Common myeloid progenitor, CD34-positive (primary cell): ENCODE measurements at regions not wholly inside any gene's neighbourhood (a gene's known extent, or its start where the extent isn't known, plus 50 kb on each side); places are given as distances from the start of the nearest gene placed in this dataset.
"Not testable (repeated sequence)": the region's sequence is repeated elsewhere in the genome, so short reads cannot be mapped to it uniquely, and the experiment has no call there.

Experiments used
- CTCF ChIA-PET: fragments of 350-600 bp; sonication (Branson Sonifier 250); formaldehyde crosslinking; loops from one replicate; lab custom pipeline; 2021; ENCODE audit warnings: antibody characterized with exemption; lab: Charles Lee
- POLR2A ChIA-PET: fragments of 350-600 bp; sonication (Branson Sonifier 250); formaldehyde crosslinking; loops from one replicate; lab custom pipeline; 2021; ENCODE audit warnings: antibody characterized with exemption; lab: Charles Lee
- DNase-seq, 3 donors: peaks; one replicate each; pipeline versions ENCODE4 v3.0.0 to v3.0.0-alpha.2; 2013
- H3K27ac ChIP-seq, 2 experiments: 1 replicate in 1 of 2; 2 replicates in 1 of 2; pipeline ENCODE4 v1.7.0; 2013; ENCODE audit warnings: inconsistent platforms in 2 of 2, low read length in 2 of 2, mild to moderate bottlenecking in 2 of 2, low read depth in 1 of 2, moderate library complexity in 1 of 2; ENCODE audit not compliant: severe bottlenecking in 2 of 2, insufficient read depth in 1 of 2, poor library complexity in 1 of 2
- H3K27me3 ChIP-seq, 5 experiments: replicated peaks in 2 of 5; 1 replicate in 3 of 5; 2 replicates in 2 of 5; pipeline versions ENCODE4 v1.6.1 to v1.7.0; 2013; ENCODE audit warnings: low read length in 4 of 5, mild to moderate bottlenecking in 2 of 5, moderate library complexity in 2 of 5, inconsistent platforms in 1 of 5; ENCODE audit not compliant: insufficient read depth in 5 of 5, control insufficient read depth in 4 of 5
- H3K36me3 ChIP-seq, 4 experiments: 1 replicate in 2 of 4; 2 replicates in 2 of 4; pipeline versions ENCODE4 v1.6.1 to v1.7.0; 2013; ENCODE audit warnings: low read length in 3 of 4, control low read depth in 1 of 4, mild to moderate bottlenecking in 1 of 4; ENCODE audit not compliant: control insufficient read depth in 4 of 4, insufficient read depth in 4 of 4
- H3K4me1 ChIP-seq, 4 experiments: 1 replicate in 3 of 4; 2 replicates in 1 of 4; pipeline versions ENCODE4 v1.6.1 to v1.7.1; 2013; ENCODE audit warnings: low read length in 3 of 4, mild to moderate bottlenecking in 3 of 4, control low read depth in 1 of 4, inconsistent platforms in 1 of 4, moderate library complexity in 1 of 4; ENCODE audit not compliant: control insufficient read depth in 4 of 4, insufficient read depth in 4 of 4; ENCODE audit errors: control extremely low read depth in 1 of 4
- H3K4me3 ChIP-seq, 7 experiments: 1 replicate in 4 of 7; 2 replicates in 3 of 7; pipeline versions ENCODE4 v1.5.1 to v1.7.0; 2013; ENCODE audit warnings: mild to moderate bottlenecking in 7 of 7, low read length in 6 of 7, moderate library complexity in 6 of 7, inconsistent platforms in 2 of 7, low read depth in 2 of 7, control low read depth in 1 of 7; ENCODE audit not compliant: insufficient read depth in 4 of 7, control insufficient read depth in 1 of 7; ENCODE audit errors: extremely low read depth in 1 of 7
- H3K9me3 ChIP-seq, 5 experiments: 1 replicate in 4 of 5; 2 replicates in 1 of 5; pipeline versions ENCODE4 v1.6.1 to v1.7.1; 2013; ENCODE audit warnings: low read length in 4 of 5, mild to moderate bottlenecking in 2 of 5, inconsistent platforms in 1 of 5, low read depth in 1 of 5, moderate library complexity in 1 of 5; ENCODE audit not compliant: control insufficient read depth in 4 of 5, insufficient read depth in 2 of 5; ENCODE audit errors: control extremely low read depth in 1 of 5
- WGBS: methylation state at CpG from one replicate; pipeline ENCODE4 v1.1.5; 2013; ENCODE audit not compliant: insufficient coverage; 5-methylcytosine and 5-hydroxymethylcytosine counted together

- Histone ChIP-seq H3K27ac (no peak overlapping the region), H3K4me1 (no peaks in the 10 kb centered on the region), H3K36me3 (no peaks in the 10 kb centered on the region), H3K9me3 (peaks cover 0 to 8% (median 3%) of the 10 kb centered on the region in 5 experiments), H3K4me3 (no peak overlapping the region), H3K27me3 (peaks cover 0 to 7% (median 0%) of the 10 kb centered on the region in 5 experiments)
- ChIA-PET POLR2A (no interaction called here), CTCF (no interaction called here)
- WGBS, result 70% methylated on average over 11 of the region's 13 CpGs
- no peak for DNase-seq
Measured at GRCh38 chr6:106782536-106783285, 153.3 kb downstream of the QRSL1 start.

- CTCF ChIA-PET, H3K4me3 ChIP-seq, H3K27me3 ChIP-seq, H3K36me3 ChIP-seq, H3K9me3 ChIP-seq, POLR2A ChIA-PET, DNase-seq, H3K4me1 ChIP-seq, H3K27ac ChIP-seq: not testable (repeated sequence)
Measured at GRCh38 chr6:106779552-106779951, 150.2 kb downstream of the QRSL1 start.

GRCh38 chr6:106778943-106779342, 149.6 kb downstream of the QRSL1 start:
- Histone ChIP-seq H3K4me3 (no peak overlapping the region), H3K36me3 (no peaks in the 10 kb centered on the region), H3K27ac (no peak overlapping the region), H3K9me3 (peaks cover 0 to 8% (median 3%) of the 10 kb centered on the region in 5 experiments), H3K27me3 (peaks cover 0 to 4% (median 0%) of the 10 kb centered on the region in 5 experiments), H3K4me1 (no peaks in the 10 kb centered on the region)
- 100% methylated on average over 2 of the region's 2 CpGs for WGBS
- ChIA-PET POLR2A (no interaction called here), CTCF (no interaction called here)
- no peak for DNase-seq

GRCh38 chr6:106773996-106774629, 144.7 kb downstream of the QRSL1 start:
- WGBS, result 90% methylated on average over 6 of the region's 8 CpGs

GRCh38 chr6:106773522-106773921, 144.1 kb downstream of the QRSL1 start:
- peaks cover 0 to 7% (median 2%) of the 10 kb centered on the region in 5 experiments for H3K27me3 ChIP-seq
- 65% methylated on average over 3 of the region's 3 CpGs for WGBS
- no peaks in the 10 kb centered on the region for H3K36me3 ChIP-seq
- ChIA-PET POLR2A (no interaction called here), CTCF (no interaction called here)
- H3K9me3 ChIP-seq, result peaks cover 0 to 18% (median 7%) of the 10 kb centered on the region in 5 experiments
- DNase-seq, result no peak
- H3K27ac ChIP-seq, result no peak overlapping the region
- no peaks in the 10 kb centered on the region for H3K4me1 ChIP-seq
- H3K4me3 ChIP-seq, result no peak overlapping the region

More at GRCh38 chr6:106773996-106774629, 144.7 kb downstream of the QRSL1 start:
- H3K4me3 ChIP-seq, result no peak overlapping the region
- POLR2A ChIA-PET, result no interaction called here
- peaks cover 0 to 20% (median 7%) of the 10 kb centered on the region in 5 experiments for H3K9me3 ChIP-seq
- H3K4me1 ChIP-seq, result no peaks in the 10 kb centered on the region
- no peak overlapping the region for H3K27ac ChIP-seq
- no peaks in the 10 kb centered on the region for H3K36me3 ChIP-seq
- DNase-seq, result no peak
- CTCF ChIA-PET, result no interaction called here
- H3K27me3 ChIP-seq, result peaks cover 0 to 7% (median 2%) of the 10 kb centered on the region in 5 experiments

GRCh38 chr6:106772270-106773142, 143.1 kb downstream of the QRSL1 start:
- peaks cover 0 to 15% (median 7%) of the 10 kb centered on the region in 5 experiments for H3K9me3 ChIP-seq
- ChIA-PET CTCF (no interaction called here), POLR2A (no interaction called here)
- 100% methylated on average over 5 of the region's 7 CpGs for WGBS
- peaks cover 0 to 7% (median 2%) of the 10 kb centered on the region in 5 experiments for H3K27me3 ChIP-seq
- no peak for DNase-seq
- no peaks in the 10 kb centered on the region for H3K36me3 ChIP-seq
- H3K4me1 ChIP-seq, result no peaks in the 10 kb centered on the region
- H3K27ac ChIP-seq, result no peak overlapping the region
- no peak overlapping the region for H3K4me3 ChIP-seq
